Mesenchymal stem cell (in vitro differentiated cells and primary cell): ENCODE measurements at regions not wholly inside any gene's neighbourhood (a gene's known extent, or its start where the extent isn't known, plus 50 kb on each side); places are given as distances from the start of the nearest gene placed in this dataset.

Source experiments
- DNase-seq: peaks from one replicate; pipeline ENCODE4 v3.0.0-alpha.2; 2013
- H2AFZ ChIP-seq: one replicate; pipeline ENCODE4 v1.6.1; 2013; ENCODE audit warnings: low read depth, mild to moderate bottlenecking, control low read depth, inconsistent platforms, low read length, moderate library complexity
- H2AK5ac ChIP-seq: 2 replicates; pipeline ENCODE4 v1.6.1; 2013; ENCODE audit warnings: low read length, moderate library complexity, mild to moderate bottlenecking, inconsistent platforms; ENCODE audit not compliant: severe bottlenecking
- H2BK120ac ChIP-seq: one replicate; pipeline ENCODE4 v1.6.1; 2013; ENCODE audit warnings: low read depth, mild to moderate bottlenecking, inconsistent platforms, low read length, moderate library complexity
- H2BK12ac ChIP-seq, 2 experiments: one replicate each; pipeline ENCODE4 v1.6.1; 2013; ENCODE audit warnings: inconsistent platforms in 2 of 2, low read length in 2 of 2, mild to moderate bottlenecking in 2 of 2, moderate library complexity in 2 of 2, control low read depth in 1 of 2
- H2BK15ac ChIP-seq: one replicate; pipeline ENCODE4 v1.6.1; 2013; ENCODE audit warnings: mild to moderate bottlenecking, low read depth, inconsistent platforms; ENCODE audit not compliant: poor library complexity, severe bottlenecking
- H2BK5ac ChIP-seq: 2 replicates; pipeline ENCODE4 v1.6.1; 2013; ENCODE audit warnings: low read depth, mild to moderate bottlenecking, low read length, control low read depth, inconsistent platforms; ENCODE audit not compliant: poor library complexity, severe bottlenecking
- H3K14ac ChIP-seq, 2 experiments: one replicate each; pipeline ENCODE4 v1.6.1; 2013; ENCODE audit warnings: inconsistent platforms in 2 of 2, low read length in 2 of 2, control low read depth in 1 of 2, mild to moderate bottlenecking in 1 of 2, moderate library complexity in 1 of 2
- H3K18ac ChIP-seq, 2 experiments: one replicate each; pipeline ENCODE4 v1.6.1; 2013; ENCODE audit warnings: inconsistent platforms in 2 of 2, low read length in 2 of 2, control low read depth in 1 of 2, low read depth in 1 of 2, mild to moderate bottlenecking in 1 of 2
- H3K23ac ChIP-seq, 2 experiments: one replicate each; pipeline ENCODE4 v1.6.1; 2013; ENCODE audit warnings: inconsistent platforms in 2 of 2, low read length in 2 of 2, mild to moderate bottlenecking in 2 of 2, moderate library complexity in 2 of 2, control low read depth in 1 of 2
- H3K27ac ChIP-seq: 2 replicates; pipeline ENCODE4 v1.5.1; 2013; ENCODE audit warnings: mild to moderate bottlenecking, moderate library complexity, low read length, control low read depth, inconsistent platforms; ENCODE audit not compliant: poor library complexity, severe bottlenecking
- H3K27me3 ChIP-seq, 2 experiments: 2 replicates each; pipeline versions ENCODE4 v1.6.1 to v1.7.0; 2013; ENCODE audit warnings: low read length in 2 of 2, mild to moderate bottlenecking in 2 of 2, moderate library complexity in 2 of 2, control low read depth in 1 of 2, inconsistent platforms in 1 of 2; ENCODE audit not compliant: control insufficient read depth in 1 of 2, insufficient read depth in 1 of 2
- H3K36me3 ChIP-seq, 2 experiments: 2 replicates each; pipeline versions ENCODE4 v1.6.1 to v1.7.0; 2013; ENCODE audit warnings: low read length in 2 of 2, control low read depth in 1 of 2, inconsistent platforms in 1 of 2, low read depth in 1 of 2, mild to moderate bottlenecking in 1 of 2; ENCODE audit not compliant: insufficient read depth in 2 of 2, control insufficient read depth in 1 of 2
- H3K4ac ChIP-seq, 2 experiments: one replicate each; pipeline ENCODE4 v1.6.1; 2013; ENCODE audit warnings: inconsistent platforms in 2 of 2, low read length in 2 of 2, mild to moderate bottlenecking in 2 of 2, moderate library complexity in 2 of 2, control low read depth in 1 of 2, low read depth in 1 of 2
- H3K4me1 ChIP-seq: 2 replicates; pipeline ENCODE4 v1.6.1; 2013; ENCODE audit warnings: low read depth, low read length, control low read depth; ENCODE audit not compliant: control insufficient read depth, insufficient read depth
- H3K4me2 ChIP-seq: 2 replicates; pipeline ENCODE4 v1.6.1; 2013; ENCODE audit warnings: low read length, mild to moderate bottlenecking, inconsistent platforms; ENCODE audit not compliant: poor library complexity, severe bottlenecking
- H3K4me3 ChIP-seq, 2 experiments: 2 replicates each; pipeline versions ENCODE4 v1.5.1 to v1.7.0; 2013; ENCODE audit warnings: low read length in 2 of 2, mild to moderate bottlenecking in 2 of 2, control low read depth in 1 of 2, low read depth in 1 of 2; ENCODE audit not compliant: insufficient read depth in 1 of 2
- H3K79me1 ChIP-seq: replicated peaks from 2 replicates; pipeline ENCODE4 v1.6.1; 2013; ENCODE audit warnings: mild to moderate bottlenecking, control low read depth, low read length, inconsistent platforms; ENCODE audit not compliant: poor library complexity, severe bottlenecking
- H3K9ac ChIP-seq: 2 replicates; pipeline ENCODE4 v1.7.0; 2013; ENCODE audit warnings: mild to moderate bottlenecking, low read length, moderate library complexity
- H3K9me3 ChIP-seq: 2 replicates; pipeline ENCODE4 v1.7.0; 2013; ENCODE audit warnings: mild to moderate bottlenecking, low read length; ENCODE audit not compliant: control insufficient read depth
- H4K8ac ChIP-seq: one replicate; pipeline ENCODE4 v1.6.1; 2013; ENCODE audit warnings: inconsistent platforms, mild to moderate bottlenecking, low read length, moderate library complexity
- H4K91ac ChIP-seq: one replicate; pipeline ENCODE4 v1.6.1; 2013; ENCODE audit warnings: mild to moderate bottlenecking, low read length, inconsistent platforms
- WGBS: methylation state at CpG from one replicate; pipeline ENCODE4 v1.1.7; 2013; ENCODE audit warnings: mixed read lengths; 5-methylcytosine and 5-hydroxymethylcytosine counted together

DNA sequence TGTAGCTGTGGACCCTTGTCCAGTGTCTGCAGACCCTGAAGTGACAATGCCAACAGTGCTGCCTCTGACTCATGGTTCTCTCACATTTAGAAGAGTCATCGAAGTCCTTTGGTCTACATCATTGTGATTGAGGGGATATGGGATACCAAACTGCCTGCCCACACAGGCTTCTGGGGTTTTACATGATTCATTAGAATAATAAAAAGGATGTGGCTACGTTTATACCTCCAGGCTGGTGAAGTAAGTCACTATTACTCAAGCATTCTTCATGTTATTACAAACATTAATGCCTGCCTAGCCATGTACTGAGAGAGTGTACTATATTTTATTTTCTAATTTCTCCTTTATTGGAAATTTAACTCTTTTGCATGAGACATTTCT, 365.7 kb downstream of the SPATA31D1 start:
- WGBS = 71% methylated on average over 1 of the region's 2 CpGs
- Histone ChIP-seq H3K9me3 (peaks cover 5% of the 10 kb centered on the region), H3K18ac (no peak overlapping the region), H3K4ac (no peak overlapping the region), H3K14ac (no peak overlapping the region), H3K79me1 (no peaks in the 10 kb centered on the region), H3K27me3 (no peaks in the 10 kb centered on the region), H3K9ac (no peak overlapping the region), H3K4me2 (no peak overlapping the region), H2BK12ac (no peak overlapping the region), H2AFZ (no peak overlapping the region), H3K4me3 (no peak overlapping the region), H4K91ac (no peak overlapping the region), H4K8ac (no peak overlapping the region), H2BK5ac (no peak overlapping the region), H3K23ac (no peak overlapping the region), H2AK5ac (no peak overlapping the region), H3K27ac (no peak overlapping the region), H2BK15ac (no peak overlapping the region), H2BK120ac (no peak overlapping the region), H3K4me1 (peaks cover 5% of the 10 kb centered on the region), H3K36me3 (no peaks in the 10 kb centered on the region)
- no peak for DNase-seq

DNA sequence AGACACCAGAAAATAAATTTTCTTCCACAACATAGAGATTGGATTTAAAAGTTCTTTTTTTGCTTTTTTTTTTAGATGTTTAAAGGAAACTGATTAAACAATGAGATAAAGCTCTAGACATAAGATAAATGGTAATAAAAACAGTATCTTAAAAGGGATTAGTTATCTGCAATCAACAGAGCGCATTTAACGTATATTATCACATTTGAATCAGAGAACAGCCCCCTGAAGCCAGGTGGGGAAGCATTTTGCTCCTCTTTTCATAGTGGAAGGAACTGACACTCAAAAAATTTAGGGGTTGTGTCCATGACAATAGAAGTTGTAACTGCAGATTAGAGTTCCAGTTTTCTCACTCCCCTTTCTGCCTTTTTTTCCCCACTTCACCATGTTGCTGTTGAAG, 367.6 kb downstream of the SPATA31D1 start:
- WGBS = no CpG with 5 or more reads among the region's 2 CpGs
- H3K4me1 ChIP-seq = peaks cover 5% of the 10 kb centered on the region

DNA sequence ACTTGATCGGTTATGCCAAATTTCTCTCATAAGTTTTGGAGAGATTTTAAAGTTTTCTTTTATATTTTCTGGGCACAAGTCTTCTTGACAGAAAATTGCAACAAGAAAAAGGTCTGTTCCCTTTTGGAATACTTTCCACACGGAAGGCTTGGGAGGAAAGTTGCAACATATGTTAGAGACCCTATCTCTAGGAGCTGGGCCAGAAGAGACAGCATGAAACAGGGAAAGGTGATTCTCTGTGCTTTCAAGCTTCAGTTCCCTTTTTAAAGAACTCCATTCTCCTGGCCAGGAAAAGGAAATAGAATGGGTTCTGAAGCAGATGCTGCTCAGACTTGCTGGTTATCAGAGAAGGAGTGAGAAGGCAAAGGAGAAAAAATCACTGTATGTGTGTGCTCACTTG, 368.3 kb downstream of the SPATA31D1 start:
- no peak overlapping the region for H3K14ac ChIP-seq

More for the DNA sequence above, 367.6 kb downstream of the SPATA31D1 start:
- DNase-seq = no peak
- Histone ChIP-seq H4K91ac (no peak overlapping the region), H3K4ac (no peak overlapping the region), H2AFZ (no peak overlapping the region), H2AK5ac (no peak overlapping the region), H3K9ac (no peak overlapping the region), H3K9me3 (no peaks in the 10 kb centered on the region), H3K4me2 (no peak overlapping the region), H3K27ac (no peak overlapping the region), H3K27me3 (no peaks in the 10 kb centered on the region), H3K4me3 (no peak overlapping the region), H2BK5ac (no peak overlapping the region), H3K23ac (no peak overlapping the region), H2BK12ac (no peak overlapping the region), H2BK15ac (no peak overlapping the region), H3K79me1 (no peaks in the 10 kb centered on the region), H2BK120ac (no peak overlapping the region), H3K18ac (no peak overlapping the region), H3K14ac (no peak overlapping the region), H3K36me3 (no peaks in the 10 kb centered on the region), H4K8ac (no peak overlapping the region)

DNA sequence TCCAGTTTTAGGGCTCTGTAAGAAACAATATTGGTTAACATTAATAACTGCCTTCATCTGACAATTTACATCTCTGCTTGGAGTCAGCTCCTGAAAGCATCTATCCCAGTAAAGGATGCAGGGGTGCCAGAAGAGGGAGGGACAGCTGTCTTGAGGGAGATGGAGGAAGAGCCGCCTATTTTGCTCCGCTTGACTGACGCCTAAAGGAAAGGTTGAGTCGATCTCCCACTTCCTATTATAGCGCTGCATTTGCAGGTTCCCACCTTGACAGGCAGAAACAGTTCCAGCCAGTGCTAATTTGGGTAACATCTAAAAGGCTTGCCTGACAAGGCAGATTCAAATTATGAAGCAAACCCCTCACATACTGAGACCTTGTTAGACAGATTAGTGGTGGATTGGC, 374.6 kb downstream of the SPATA31D1 start:
- Histone ChIP-seq H3K23ac (no peak overlapping the region), H3K4me1 (no peaks in the 10 kb centered on the region), H3K27ac (no peak overlapping the region), H4K8ac (no peak overlapping the region), H4K91ac (no peak overlapping the region), H3K36me3 (no peaks in the 10 kb centered on the region), H2BK5ac (no peak overlapping the region), H3K4me3 (no peak overlapping the region), H2BK15ac (no peak overlapping the region), H3K9me3 (no peaks in the 10 kb centered on the region), H2BK120ac (no peak overlapping the region), H3K14ac (no peak overlapping the region), H3K18ac (no peak overlapping the region), H2AK5ac (no peak overlapping the region), H3K4ac (no peak overlapping the region), H3K27me3 (no peaks in the 10 kb centered on the region), H2AFZ (no peak overlapping the region), H3K4me2 (no peak overlapping the region), H3K9ac (no peak overlapping the region), H2BK12ac (no peak overlapping the region), H3K79me1 (no peaks in the 10 kb centered on the region)
- no peak for DNase-seq
- 88% methylated on average over 4 of the region's 5 CpGs for WGBS

More for the DNA sequence above, 368.3 kb downstream of the SPATA31D1 start:
- no peaks in the 10 kb centered on the region for H3K27me3 ChIP-seq
- DNase-seq = no peak
- 65% methylated on average over 1 of the region's 2 CpGs for WGBS
- H3K4ac ChIP-seq = no peak overlapping the region
- no peak overlapping the region for H2BK12ac ChIP-seq
- no peak overlapping the region for H2AK5ac ChIP-seq
- H3K9ac ChIP-seq = no peak overlapping the region
- H3K9me3 ChIP-seq = no peaks in the 10 kb centered on the region
- no peak overlapping the region for H4K91ac ChIP-seq
- no peak overlapping the region for H2BK15ac ChIP-seq
- no peak overlapping the region for H3K18ac ChIP-seq
- H3K27ac ChIP-seq = no peak overlapping the region
- H4K8ac ChIP-seq = no peak overlapping the region
- H3K4me1 ChIP-seq = peaks cover 5% of the 10 kb centered on the region
- H3K36me3 ChIP-seq = no peaks in the 10 kb centered on the region
- H2BK5ac ChIP-seq = no peak overlapping the region
- H3K79me1 ChIP-seq = no peaks in the 10 kb centered on the region
- H2BK120ac ChIP-seq = no peak overlapping the region
- no peak overlapping the region for H2AFZ ChIP-seq
- H3K4me2 ChIP-seq = no peak overlapping the region
- no peak overlapping the region for H3K23ac ChIP-seq
- H3K4me3 ChIP-seq = no peak overlapping the region
